ENCODE measurements at regions not wholly inside any gene's neighbourhood (a gene's known extent, or its start where the extent isn't known, plus 50 kb on each side); places are given as distances from the start of the nearest gene placed in this dataset.
"Not testable (repeated sequence)": the region's sequence is repeated elsewhere in the genome, so short reads cannot be mapped to it uniquely, and the experiment has no call there.

GRCh38 chr14:71388862-71389261 is 481.6 kb downstream of the PCNX1 start:
- no peak for DNase-seq (ENCODE audit: low read depth in 2 of 3, low spot score in 2 of 3)

GRCh38 chr14:71394386-71394785 is 487.1 kb downstream of the PCNX1 start:
- no peak for DNase-seq (ENCODE audit: low read depth in 2 of 3, low spot score in 2 of 3)

DNA sequence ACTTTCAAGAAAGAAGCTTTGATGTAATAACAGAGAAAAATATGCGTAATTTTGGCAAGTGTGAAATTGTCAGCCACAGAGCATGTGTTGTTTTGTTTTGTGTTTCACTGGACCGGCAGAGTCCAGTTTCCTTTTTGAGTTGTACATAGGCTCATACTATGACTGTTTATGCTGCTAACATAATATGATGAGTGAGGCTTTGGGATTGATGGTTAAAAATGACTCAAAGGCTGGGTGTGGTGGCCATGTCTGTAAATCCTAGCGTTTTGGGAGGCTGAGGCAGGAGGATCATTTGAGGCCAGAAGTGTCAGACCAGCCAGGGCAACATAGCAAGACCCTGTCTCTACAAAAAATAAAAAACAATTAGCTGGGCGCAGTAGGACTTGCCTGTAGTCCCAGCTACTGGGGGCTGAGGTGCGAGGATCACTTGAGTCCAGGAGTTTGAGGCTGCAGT is 487.9 kb downstream of the PCNX1 start:
- no peak for DNase-seq (ENCODE audit: low read depth in 2 of 3, low spot score in 2 of 3)

GRCh38 chr14:71395636-71396035 is 488.4 kb downstream of the PCNX1 start:
- DNase-seq (ENCODE audit: low read depth in 2 of 3, low spot score in 2 of 3): no peak

GRCh38 chr14:71396050-71396677 is 488.9 kb downstream of the PCNX1 start:
- DNase-seq (ENCODE audit: low read depth in 2 of 3, low spot score in 2 of 3): no peak

GRCh38 chr14:71397371-71397770 is 490.1 kb downstream of the PCNX1 start:
- DNase-seq (ENCODE audit: low read depth in 2 of 3, low spot score in 2 of 3): no peak

- no peak for DNase-seq (ENCODE audit: low read depth in 2 of 3, low spot score in 2 of 3)
These were observed 491.2 kb downstream of the PCNX1 start for GRCh38 chr14:71398450-71398849.

GRCh38 chr14:71399057-71399487 is 491.8 kb downstream of the PCNX1 start:
- DNase-seq (ENCODE audit: low read depth in 2 of 3, low spot score in 2 of 3): no peak

DNA sequence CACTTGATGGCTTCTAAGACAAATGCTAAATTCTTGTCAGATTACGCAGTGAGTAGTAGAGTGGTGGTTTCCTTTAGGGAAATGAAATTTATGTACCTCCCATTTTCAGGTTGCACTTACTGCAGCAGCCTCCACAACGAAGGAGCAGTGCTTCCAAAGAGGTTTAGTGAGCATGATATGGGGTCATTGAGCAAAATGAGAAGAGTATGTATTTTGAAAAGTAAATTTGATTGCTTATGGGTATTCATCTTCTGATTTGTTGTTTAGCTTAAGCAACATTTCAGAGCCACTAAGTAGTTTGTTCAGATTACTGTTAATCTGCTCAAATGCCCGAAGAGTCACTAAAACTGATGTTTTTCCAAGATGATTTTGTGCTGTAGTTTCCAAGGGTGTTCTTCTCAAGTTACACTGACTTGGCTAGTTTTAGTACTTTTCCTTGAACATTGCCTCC is 493.6 kb downstream of the PCNX1 start:
- DNase-seq (ENCODE audit: low read depth in 2 of 3, low spot score in 2 of 3): no peak

DNA sequence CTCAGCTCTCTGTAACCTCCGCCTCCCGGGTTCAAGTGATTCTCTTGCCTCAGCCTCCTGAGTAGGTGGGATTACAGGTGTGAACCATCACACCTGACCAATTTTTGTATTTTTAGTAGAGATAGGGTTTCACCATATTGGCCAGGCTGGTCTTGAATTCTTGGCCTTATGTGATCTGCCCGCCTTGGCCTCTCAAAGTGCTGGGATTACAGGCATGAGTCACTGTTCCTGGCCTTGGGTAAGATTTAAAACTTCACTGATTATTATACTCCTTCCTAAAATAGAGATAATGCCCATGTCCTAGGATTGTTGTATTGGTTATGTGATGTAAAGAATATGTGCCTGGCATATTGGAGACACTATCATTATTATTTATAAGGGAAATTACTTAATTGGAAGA is 495.2 kb downstream of the PCNX1 start:
- DNase-seq (ENCODE audit: low read depth in 2 of 3, low spot score in 2 of 3): not testable (repeated sequence)

DNA sequence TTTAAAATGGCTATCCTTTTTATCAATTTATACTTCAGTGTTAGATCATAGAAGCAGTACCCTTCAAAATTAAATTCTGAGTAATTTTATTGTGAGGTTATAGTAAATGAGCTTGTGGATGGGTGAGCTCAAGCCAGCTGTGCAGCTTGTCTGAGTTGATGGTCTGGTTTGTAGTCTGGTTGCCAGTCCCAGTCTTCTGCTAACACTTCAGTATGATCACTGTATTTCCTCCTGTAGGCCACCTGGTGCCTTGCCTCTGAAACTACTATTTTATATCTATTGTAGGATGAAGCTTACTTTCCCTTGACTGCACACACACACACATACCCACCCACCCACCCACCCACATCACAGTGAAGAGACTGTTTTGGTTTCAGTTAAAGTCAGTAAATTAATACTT is 496.4 kb downstream of the PCNX1 start:
- no peak for DNase-seq (ENCODE audit: low read depth in 2 of 3, low spot score in 2 of 3)

GRCh38 chr14:71405676-71406075 is 498.4 kb downstream of the PCNX1 start:
- DNase-seq (ENCODE audit: low read depth in 2 of 3, low spot score in 2 of 3): no peak

DNA sequence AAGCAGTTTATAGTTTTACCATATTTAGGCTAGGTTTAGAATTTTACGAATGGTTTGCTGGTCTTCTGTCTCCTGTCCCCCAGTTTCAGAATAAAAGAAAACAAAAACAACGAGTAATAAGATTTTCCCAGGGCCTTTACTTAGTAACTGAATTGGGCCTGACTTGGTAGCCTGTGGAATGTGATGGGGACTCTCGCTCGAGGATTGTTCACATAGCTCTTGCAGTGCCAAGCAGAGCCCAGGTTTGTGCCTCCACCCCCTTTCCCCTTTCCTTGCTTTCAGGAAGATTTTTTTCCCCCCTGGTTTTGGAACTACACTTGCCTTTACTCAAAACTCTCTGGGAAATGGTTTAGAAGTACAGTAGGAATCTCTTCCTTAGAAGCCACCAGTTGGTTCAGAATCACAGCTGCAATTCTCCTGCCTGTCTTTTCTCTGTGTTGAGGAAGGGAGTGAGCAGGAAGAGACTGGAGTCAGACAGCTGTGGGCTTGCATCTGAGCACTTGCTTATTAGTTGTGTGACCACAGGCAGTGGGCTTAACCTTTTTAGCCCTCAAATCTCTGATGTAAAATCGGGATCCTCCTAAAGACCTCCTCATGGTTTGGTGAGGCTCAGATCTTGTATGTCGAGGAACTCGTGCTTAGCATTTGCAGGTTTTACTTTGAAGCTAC is 501.2 kb downstream of the PCNX1 start:
- no peak for DNase-seq (ENCODE audit: low read depth in 2 of 3, low spot score in 2 of 3)

GRCh38 chr14:71410578-71411284 is 503.5 kb downstream of the PCNX1 start:
- DNase-seq (ENCODE audit: low read depth in 2 of 3, low spot score in 2 of 3): no peak

- DNase-seq (ENCODE audit: low read depth in 2 of 3, low spot score in 2 of 3): no peak
These were observed 504.0 kb downstream of the PCNX1 start for GRCh38 chr14:71411285-71411595.

GRCh38 chr14:71411738-71412137 is 504.5 kb downstream of the PCNX1 start:
- no peak for DNase-seq (ENCODE audit: low read depth in 2 of 3, low spot score in 2 of 3)

DNA sequence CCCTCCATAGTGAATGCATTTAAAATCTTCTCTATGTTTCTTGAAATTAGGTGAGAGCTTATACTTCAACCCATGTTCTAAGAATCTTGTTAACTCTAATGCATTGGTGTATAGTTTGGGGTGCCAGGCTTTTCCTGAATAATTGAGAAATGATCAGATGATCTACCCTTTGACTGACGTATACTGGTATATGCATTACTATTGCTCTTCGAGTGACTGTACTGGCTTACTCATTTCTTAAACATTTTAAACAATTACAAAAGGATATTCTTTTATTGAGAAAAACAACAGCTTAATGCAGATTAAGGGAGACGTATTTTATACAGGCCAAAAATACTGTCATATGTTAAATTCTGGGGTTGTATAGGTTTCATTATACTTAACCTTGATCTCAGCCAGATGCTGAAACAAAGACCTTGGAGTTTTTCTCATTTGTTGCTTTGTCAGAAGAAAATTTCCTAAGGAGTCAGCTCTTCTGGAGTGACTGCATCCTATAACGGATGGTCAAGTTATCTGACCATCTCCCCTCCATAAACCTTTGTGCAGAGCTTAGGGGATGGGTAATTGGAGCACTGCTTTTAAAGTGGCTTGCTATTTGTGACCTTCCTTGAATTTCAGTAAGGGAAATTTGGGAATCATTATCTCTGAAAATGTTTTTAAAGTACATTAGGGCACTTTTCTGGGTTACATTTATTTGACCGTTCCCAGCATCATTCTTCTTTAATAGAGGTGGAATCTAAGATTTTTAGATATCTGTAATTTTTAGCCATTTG is 507.6 kb downstream of the PCNX1 start:
- DNase-seq (ENCODE audit: low read depth in 2 of 3, low spot score in 2 of 3): no peak

- no peak for DNase-seq (ENCODE audit: low read depth in 2 of 3, low spot score in 2 of 3)
These were observed 508.1 kb downstream of the PCNX1 start for GRCh38 chr14:71415404-71415690.

DNA sequence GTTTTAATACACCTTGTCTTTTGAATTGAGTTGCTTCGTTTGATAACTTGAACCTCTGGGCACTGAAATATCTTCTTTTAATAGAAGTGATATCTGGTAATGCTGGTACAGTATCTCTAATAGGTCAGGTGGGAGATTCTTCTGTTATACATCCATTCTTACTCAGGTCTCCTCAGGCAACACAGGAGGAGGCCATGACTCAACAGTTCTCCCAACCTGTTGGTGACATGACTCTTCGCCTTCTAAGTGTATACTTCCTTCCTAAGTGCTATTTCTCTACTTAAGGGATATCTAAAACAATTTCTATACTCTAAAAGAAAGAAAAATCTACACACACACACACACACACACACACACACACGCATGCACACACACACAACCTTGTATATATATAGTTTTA is 509.1 kb downstream of the PCNX1 start:
- no peak for DNase-seq (ENCODE audit: low read depth in 2 of 3, low spot score in 2 of 3)

GRCh38 chr14:71418532-71419245 is 511.4 kb downstream of the PCNX1 start:
- DNase-seq (ENCODE audit: low read depth in 2 of 3, low spot score in 2 of 3): no peak

DNA sequence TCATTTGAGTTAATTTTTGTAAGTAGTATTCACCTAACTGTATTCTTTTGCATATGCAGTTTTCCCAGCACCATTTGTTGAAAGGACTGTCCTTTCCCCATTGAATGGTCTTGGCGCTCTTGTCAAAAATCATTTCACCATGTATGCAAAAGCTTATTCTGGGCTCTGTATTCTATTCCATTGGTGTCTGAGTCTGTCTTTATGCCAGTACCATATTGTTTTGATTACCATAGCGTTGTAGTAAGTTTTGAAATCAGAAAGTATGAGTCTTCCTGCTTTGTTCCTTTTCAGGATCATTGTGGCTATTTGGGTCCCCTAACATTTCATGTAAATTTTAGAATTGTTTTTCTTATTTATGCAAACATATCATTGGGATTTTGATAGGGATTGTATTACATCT is 508.7 kb upstream of the RGS6 start:
- DNase-seq (ENCODE audit: low read depth in 2 of 3, low spot score in 2 of 3): no peak
